Epithelial cell of proximal tubule (primary cell): ENCODE measurements at regions not wholly inside any gene's neighbourhood (a gene's known extent, or its start where the extent isn't known, plus 50 kb on each side); places are given as distances from the start of the nearest gene placed in this dataset.

Source experiments
- DNase-seq: peaks from one replicate; pipeline ENCODE4 v3.0.0-alpha.2; 2011; ENCODE audit warnings: low read depth
- H3K4me3 ChIP-seq: 2 replicates; pipeline ENCODE4 v1.5.1; 2011; ENCODE audit warnings: low read depth, mild to moderate bottlenecking, low read length
- TF ChIP-seq, protein P1 (sequence below): conservative IDR thresholded peaks from 2 replicates; pipeline ENCODE4 v1.5.1; 2012; ENCODE audit warnings: low read depth, mild to moderate bottlenecking, low read length

DNA sequence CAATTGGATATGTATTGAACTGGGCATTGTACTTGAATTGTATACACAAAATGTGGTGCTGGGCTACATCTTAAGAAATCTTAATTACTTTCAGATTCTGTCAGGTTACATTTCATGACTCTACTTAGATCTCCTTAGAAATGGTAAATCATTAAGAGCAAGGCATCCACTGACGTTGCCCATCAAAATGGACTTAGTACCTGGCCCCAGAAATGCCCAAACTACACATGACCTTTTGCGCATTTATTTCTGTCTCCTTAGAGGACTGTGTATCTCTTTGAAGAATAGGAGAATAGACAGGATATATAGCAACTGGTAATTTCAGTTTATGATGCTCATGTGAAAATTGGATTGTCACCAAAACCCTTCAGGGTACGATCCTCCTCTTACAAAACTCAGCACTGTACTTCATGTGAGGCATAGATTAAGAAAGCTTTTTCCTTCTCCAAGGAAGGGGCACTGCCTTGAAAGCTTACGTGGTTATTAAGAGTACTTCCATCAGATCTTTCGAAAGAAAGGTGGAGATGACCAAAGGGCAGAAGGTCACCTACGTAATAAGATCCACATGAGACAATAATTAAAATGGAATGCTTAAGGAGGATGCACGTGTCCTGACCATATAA, 61.4 kb upstream of the BMP2 start:
- TF ChIP-seq, protein P1, sequence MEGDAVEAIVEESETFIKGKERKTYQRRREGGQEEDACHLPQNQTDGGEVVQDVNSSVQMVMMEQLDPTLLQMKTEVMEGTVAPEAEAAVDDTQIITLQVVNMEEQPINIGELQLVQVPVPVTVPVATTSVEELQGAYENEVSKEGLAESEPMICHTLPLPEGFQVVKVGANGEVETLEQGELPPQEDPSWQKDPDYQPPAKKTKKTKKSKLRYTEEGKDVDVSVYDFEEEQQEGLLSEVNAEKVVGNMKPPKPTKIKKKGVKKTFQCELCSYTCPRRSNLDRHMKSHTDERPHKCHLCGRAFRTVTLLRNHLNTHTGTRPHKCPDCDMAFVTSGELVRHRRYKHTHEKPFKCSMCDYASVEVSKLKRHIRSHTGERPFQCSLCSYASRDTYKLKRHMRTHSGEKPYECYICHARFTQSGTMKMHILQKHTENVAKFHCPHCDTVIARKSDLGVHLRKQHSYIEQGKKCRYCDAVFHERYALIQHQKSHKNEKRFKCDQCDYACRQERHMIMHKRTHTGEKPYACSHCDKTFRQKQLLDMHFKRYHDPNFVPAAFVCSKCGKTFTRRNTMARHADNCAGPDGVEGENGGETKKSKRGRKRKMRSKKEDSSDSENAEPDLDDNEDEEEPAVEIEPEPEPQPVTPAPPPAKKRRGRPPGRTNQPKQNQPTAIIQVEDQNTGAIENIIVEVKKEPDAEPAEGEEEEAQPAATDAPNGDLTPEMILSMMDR, result no peak
- DNase-seq, result no peak
- H3K4me3 ChIP-seq, result no peak overlapping the region

DNA sequence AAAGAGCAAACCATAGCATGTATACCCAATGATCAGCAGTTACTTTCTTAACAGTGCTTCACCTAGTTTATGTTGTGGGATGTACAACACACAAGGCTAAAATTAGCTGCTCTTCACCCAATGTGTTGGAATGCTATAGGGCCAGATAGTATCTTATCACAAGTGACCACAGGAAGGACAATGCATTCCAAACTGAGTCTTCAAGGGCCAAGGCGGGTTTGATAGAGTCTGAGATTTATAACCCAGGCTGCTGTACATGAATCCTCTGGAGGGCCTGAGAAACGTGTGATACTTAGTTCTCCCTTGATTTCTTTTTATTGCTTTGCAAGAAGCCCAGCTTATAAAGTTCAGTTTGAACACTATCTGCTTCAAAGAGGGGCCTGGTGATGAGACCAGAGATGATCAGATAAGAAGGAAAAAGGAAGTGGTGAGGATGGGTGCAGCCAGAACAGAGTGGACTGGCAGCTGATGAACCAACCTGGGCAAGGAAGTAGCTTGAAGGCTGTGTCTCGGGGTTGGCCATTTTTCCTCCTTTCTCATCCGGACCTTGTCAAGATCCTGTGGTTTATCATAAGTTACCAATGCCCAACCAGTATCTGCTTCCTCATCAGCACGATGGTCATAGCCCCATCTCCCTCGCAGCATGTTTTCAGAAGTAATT, 62.2 kb upstream of the BMP2 start:
- no peak overlapping the region for H3K4me3 ChIP-seq
- TF ChIP-seq, protein P1, result no peak
- no peak for DNase-seq

DNA sequence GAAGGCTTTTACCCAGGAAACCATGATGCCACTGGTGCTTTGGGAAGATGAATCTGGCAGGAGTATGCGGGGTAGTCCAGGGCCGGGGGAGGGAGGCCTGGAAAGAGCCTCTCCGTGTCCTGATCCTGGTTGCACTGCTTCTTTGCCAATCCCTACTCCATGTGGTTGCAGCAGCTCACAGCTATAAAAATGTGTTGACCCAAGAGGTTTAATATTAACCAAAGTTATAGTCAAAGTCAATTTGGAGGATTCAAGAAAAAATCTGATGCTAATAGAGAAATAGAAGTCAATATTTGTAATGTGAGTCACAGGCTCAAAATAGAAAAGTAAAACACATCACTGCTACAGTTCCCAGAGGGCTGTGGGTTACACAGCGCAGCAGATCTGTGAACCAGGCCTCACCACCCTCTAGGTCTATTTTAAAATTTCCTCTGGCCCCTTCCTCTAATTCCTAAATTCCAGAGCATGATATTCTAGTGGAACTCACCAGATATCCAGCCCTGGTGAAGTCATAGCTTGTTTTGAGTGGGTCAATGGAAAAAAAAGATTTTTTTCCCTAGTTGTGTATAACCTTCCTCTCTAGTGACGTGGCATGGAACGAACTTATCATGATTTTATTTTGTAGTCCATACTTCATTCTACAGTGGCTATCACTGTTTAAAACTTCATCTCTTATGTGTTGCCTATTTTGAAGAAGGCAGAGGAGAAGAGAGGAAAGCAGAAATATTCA, 63.2 kb upstream of the BMP2 start:
- peak; percentile 93 for DNase-seq

GRCh38 chr20:6703656-6704055, 63.8 kb upstream of the BMP2 start:
- TF ChIP-seq, protein P1, result no peak
- no peak for DNase-seq
- H3K4me3 ChIP-seq, result no peak overlapping the region

More for the DNA sequence above, 63.2 kb upstream of the BMP2 start:
- H3K4me3 ChIP-seq, result no peak overlapping the region
- TF ChIP-seq, protein P1, result no peak

- DNase-seq, result no peak
- H3K4me3 ChIP-seq, result no peak overlapping the region
- TF ChIP-seq, protein P1, result no peak
Observed at GRCh38 chr20:6703047-6703446, 64.4 kb upstream of the BMP2 start.

DNA sequence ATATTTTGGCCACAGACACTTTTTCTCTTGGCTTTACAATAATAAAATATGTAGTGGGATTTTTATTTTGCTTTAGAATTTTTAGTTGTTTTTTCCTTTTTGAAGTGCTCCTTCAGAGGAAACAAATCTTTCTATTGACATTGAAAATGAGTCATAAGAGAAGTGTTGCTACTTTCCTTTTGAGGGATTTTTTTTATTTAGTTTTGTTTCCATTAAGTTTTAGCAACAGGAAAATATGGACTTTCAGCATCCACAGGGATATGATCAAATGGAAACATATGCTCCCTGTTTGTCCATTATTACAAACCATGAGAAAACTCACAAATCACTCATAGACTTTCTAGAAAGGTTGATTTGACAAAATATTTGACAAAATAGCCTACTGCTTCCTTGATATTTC, 65.3 kb upstream of the BMP2 start:
- TF ChIP-seq, protein P1, result no peak
- no peak for DNase-seq
- H3K4me3 ChIP-seq, result no peak overlapping the region
